ENCODE measurements at regions not wholly inside any gene's neighbourhood (a gene's known extent, or its start where the extent isn't known, plus 50 kb on each side); places are given as distances from the start of the nearest gene placed in this dataset.

DNA sequence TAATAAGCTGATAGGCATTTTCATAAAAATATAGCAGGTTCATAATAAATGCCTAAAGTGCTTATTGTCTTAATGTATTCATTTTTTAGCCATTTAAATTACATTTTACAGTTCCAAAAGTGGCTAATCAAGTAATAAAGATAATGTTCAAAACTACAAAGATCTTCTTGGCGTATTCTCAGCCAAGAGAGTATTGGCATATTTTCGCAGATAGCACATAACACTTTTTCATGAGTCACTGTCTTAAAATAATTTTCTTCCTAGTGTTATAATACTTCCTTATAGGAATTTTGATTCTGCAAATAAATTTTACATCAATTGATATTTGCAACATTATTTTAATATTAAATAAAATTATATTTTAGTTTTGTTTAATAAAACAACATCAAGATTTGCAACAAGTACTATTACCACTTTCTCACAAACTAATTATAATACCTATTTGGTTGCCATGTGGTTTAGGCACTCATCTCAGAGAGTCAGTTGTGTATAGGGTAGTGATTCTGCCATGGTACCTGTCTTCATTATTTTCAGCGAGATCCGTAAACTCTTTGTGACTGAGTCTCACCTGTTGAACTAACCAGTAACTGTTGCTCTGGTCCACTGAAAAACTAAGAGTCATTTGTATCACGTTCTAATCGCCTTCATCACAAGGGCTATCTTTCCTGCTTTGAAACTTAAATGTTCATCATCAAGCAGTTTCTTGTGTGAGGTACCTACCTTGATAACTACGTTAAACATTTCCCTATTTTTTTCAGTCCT lies 152.5 kb upstream of the AKR1E2 start:
- H3K27ac Mint-ChIP-seq (ENCODE audit: unreplicated experiment): no peak overlapping the region
- H3K27me3 Mint-ChIP-seq (ENCODE audit: insufficient read depth, unreplicated experiment): no peaks in the 10 kb centered on the region
- H3K4me3 Mint-ChIP-seq (ENCODE audit: unreplicated experiment): no peak overlapping the region
- BruUV-seq (replicated peaks): no TSS peak
- intact Hi-C loops (cut with micrococcal nuclease; ENCODE audit: unreplicated experiment): no loop called here
- CTCF ChIA-PET: no interaction called here
- H3K9me3 ChIP-seq: peaks cover 12% of the 10 kb centered on the region; the same call in 1 of the 2 replicates
- no peaks in the 10 kb centered on the region for H3K36me3 Mint-ChIP-seq (ENCODE audit: insufficient read depth, unreplicated experiment)
- POLR2A ChIA-PET: no interaction called here
- no peak overlapping the region for H3K4me3 ChIP-seq (ENCODE audit: low read depth, low read length)
- no peak for TF ChIP-seq CTCF (IDR thresholded peaks at IDR 0.05; ENCODE audit: insufficient read depth in 1 of 2, low read depth in 1 of 2, low read length in 1 of 2, severe bottlenecking in 1 of 2, unreplicated experiment in 1 of 2)
- no peak for DNase-seq
- H3K9me3 Mint-ChIP-seq (ENCODE audit: unreplicated experiment): no peaks in the 10 kb centered on the region
- H3K4me1 ChIP-seq: no peaks in the 10 kb centered on the region
- no peaks in the 10 kb centered on the region for H3K4me1 Mint-ChIP-seq (ENCODE audit: low read depth, unreplicated experiment)
- no peaks in the 10 kb centered on the region for H3K36me3 ChIP-seq (ENCODE audit: control insufficient read depth, insufficient read depth, low read length)
- H3K27me3 ChIP-seq (replicated peaks; ENCODE audit: control insufficient read depth, insufficient read depth, low read length): no peaks in the 10 kb centered on the region

DNA sequence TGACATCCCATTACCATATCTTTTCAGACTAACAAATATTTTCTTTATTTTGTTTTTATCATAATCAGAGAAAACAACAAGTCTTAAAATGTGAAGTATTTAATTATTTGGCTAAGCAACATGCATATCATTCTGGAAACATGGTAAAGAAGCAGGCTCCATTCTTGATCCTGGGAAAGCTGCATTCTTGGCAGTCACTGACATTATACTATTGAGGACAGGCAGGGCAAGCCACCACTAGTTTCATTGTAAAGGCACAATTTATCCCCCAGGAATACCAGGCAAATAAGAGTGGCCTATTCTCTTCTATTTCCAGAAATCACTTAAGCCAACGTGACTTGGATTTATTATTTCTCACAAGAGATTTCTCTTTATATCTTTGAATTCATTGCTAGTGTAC lies 153.8 kb upstream of the AKR1E2 start:
- CTCF ChIA-PET: no interaction called here
- Mint-ChIP-seq H3K4me3 (ENCODE audit: unreplicated experiment) (no peak overlapping the region), H3K27ac (ENCODE audit: unreplicated experiment) (no peak overlapping the region), H3K27me3 (ENCODE audit: insufficient read depth, unreplicated experiment) (no peaks in the 10 kb centered on the region), H3K4me1 (ENCODE audit: low read depth, unreplicated experiment) (no peaks in the 10 kb centered on the region), H3K36me3 (ENCODE audit: insufficient read depth, unreplicated experiment) (no peaks in the 10 kb centered on the region), H3K9me3 (ENCODE audit: unreplicated experiment) (no peaks in the 10 kb centered on the region)
- Histone ChIP-seq H3K27me3 (replicated peaks; ENCODE audit: control insufficient read depth, insufficient read depth, low read length) (no peaks in the 10 kb centered on the region), H3K4me3 (ENCODE audit: low read depth, low read length) (no peak overlapping the region), H3K4me1 (no peaks in the 10 kb centered on the region), H3K9me3 (peaks cover 12% of the 10 kb centered on the region; the same call in 1 of the 2 replicates), H3K36me3 (ENCODE audit: control insufficient read depth, insufficient read depth, low read length) (no peaks in the 10 kb centered on the region)
- POLR2A ChIA-PET: no interaction called here
- intact Hi-C loops (cut with micrococcal nuclease; ENCODE audit: unreplicated experiment): no loop called here
- no peak for DNase-seq
- TF ChIP-seq CTCF (IDR thresholded peaks at IDR 0.05; ENCODE audit: insufficient read depth in 1 of 2, low read depth in 1 of 2, low read length in 1 of 2, severe bottlenecking in 1 of 2, unreplicated experiment in 1 of 2): no peak
- BruUV-seq (replicated peaks): no TSS peak

DNA sequence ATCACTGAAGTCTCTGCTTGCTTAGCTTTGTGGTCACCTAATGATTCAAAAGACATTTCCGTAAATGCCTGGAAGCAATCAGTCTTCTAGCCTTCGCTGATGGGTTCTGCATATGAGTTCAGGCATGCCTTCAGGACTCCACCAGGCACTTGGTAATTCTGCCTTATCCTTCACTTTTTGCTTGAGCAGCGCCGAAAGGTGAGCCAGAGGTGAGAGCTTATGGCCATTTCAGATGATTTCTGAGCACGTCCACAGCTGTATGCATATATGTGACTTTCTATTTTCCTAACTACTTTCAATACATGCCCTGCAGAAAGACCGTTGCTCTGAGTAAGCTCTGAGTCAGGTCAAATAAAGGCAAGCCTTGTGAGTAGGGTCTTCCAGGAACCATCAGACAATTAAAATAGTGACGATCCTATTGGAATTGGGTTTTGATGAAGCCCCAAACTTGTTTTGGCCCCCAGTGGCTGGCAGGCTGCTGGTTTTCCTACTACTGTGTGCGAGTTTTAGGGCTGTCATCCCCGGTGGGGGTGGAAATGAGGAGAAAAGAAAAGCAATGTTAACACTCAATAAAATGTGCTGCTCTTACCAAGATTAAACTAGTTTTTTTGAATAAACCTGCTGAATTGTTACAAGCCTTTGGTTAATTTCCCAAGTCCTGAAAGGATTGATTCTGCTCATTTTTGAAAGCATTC lies 154.4 kb upstream of the AKR1E2 start:
- Histone ChIP-seq H3K27me3 (replicated peaks; ENCODE audit: control insufficient read depth, insufficient read depth, low read length) (no peaks in the 10 kb centered on the region), H3K4me1 (no peaks in the 10 kb centered on the region), H3K9me3 (peaks cover 12% of the 10 kb centered on the region; the same call in 1 of the 2 replicates), H3K4me3 (ENCODE audit: low read depth, low read length) (no peak overlapping the region), H3K36me3 (ENCODE audit: control insufficient read depth, insufficient read depth, low read length) (no peaks in the 10 kb centered on the region)
- no TSS peak for BruUV-seq (replicated peaks)
- DNase-seq: no peak
- TF ChIP-seq CTCF (IDR thresholded peaks at IDR 0.05; ENCODE audit: insufficient read depth in 1 of 2, low read depth in 1 of 2, low read length in 1 of 2, severe bottlenecking in 1 of 2, unreplicated experiment in 1 of 2): no peak
- H3K4me1 Mint-ChIP-seq (ENCODE audit: low read depth, unreplicated experiment): no peaks in the 10 kb centered on the region
- H3K36me3 Mint-ChIP-seq (ENCODE audit: insufficient read depth, unreplicated experiment): no peaks in the 10 kb centered on the region
- H3K4me3 Mint-ChIP-seq (ENCODE audit: unreplicated experiment): no peak overlapping the region
- intact Hi-C loops (cut with micrococcal nuclease; ENCODE audit: unreplicated experiment): no loop called here
- ChIA-PET POLR2A (no interaction called here), CTCF (no interaction called here)
- H3K9me3 Mint-ChIP-seq (ENCODE audit: unreplicated experiment): no peaks in the 10 kb centered on the region
- H3K27ac Mint-ChIP-seq (ENCODE audit: unreplicated experiment): no peak overlapping the region
- H3K27me3 Mint-ChIP-seq (ENCODE audit: insufficient read depth, unreplicated experiment): no peaks in the 10 kb centered on the region
